G401.6 (cell line): ENCODE measurements at regions not wholly inside any gene's neighbourhood (a gene's known extent, or its start where the extent isn't known, plus 50 kb on each side); places are given as distances from the start of the nearest gene placed in this dataset.

ENCODE experiments used
- FAIRE-seq: peaks from 2 replicates; lab custom pipeline; 2012; peaks lifted over from hg19 to GRCh38; lab: Jason Lieb, UNC

DNA sequence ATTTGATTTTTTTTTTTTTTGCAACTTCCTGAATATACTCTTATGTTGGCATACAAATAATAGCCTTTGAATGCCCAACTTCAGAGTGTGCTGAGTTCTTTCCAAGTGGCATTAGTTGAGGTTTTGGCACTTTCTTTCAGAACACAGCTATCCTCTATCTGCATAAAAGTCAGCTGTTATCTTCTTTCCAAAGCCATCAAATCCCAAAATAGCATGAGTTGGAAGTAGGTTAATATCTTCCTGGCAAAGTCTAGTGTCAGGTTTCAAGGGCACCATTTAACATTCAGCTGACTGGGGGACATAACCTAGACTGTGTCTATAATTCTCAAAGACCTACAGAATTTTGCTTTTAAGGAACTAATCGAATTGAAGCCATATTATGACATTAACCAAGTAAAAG is 223.9 kb downstream of the PLPP3 start:
- FAIRE-seq: no peak

DNA sequence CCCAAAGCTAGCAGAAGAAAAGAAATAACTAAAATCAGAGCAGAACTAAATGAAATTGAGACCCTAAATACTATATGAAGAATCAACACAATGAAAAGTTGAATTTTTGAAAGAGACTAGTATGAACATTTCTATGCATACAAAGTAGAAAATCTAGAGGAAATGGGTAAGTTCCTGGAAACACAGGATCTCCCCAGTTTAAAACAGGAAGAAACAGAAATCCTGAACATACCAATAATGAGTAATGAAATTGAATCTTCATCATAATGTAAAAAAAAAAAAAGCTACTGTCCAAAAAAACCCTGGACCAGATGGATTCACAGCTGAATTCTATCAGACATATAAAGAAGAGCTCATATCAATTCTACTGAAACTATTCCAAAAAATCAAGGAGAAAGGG is 233.5 kb downstream of the PLPP3 start:
- FAIRE-seq: no peak

DNA sequence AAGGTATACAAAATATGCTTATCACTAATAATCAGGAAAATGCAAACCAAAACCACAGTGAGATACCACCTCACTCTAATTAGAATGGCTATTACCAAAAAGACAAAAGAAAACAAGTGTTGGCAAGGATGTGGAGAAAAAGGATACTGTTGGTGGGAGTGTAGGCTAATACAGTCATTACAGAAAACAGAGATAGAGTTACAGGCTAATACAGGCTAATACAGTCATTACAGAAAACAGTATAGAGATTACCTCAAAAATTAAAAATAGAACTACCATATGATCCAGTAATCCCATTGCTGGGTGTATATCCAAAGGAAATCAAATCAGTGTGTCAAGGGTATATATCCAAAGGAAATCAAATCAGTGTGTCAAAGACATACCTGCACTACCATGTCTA is 238.4 kb downstream of the PLPP3 start:
- no peak for FAIRE-seq

DNA sequence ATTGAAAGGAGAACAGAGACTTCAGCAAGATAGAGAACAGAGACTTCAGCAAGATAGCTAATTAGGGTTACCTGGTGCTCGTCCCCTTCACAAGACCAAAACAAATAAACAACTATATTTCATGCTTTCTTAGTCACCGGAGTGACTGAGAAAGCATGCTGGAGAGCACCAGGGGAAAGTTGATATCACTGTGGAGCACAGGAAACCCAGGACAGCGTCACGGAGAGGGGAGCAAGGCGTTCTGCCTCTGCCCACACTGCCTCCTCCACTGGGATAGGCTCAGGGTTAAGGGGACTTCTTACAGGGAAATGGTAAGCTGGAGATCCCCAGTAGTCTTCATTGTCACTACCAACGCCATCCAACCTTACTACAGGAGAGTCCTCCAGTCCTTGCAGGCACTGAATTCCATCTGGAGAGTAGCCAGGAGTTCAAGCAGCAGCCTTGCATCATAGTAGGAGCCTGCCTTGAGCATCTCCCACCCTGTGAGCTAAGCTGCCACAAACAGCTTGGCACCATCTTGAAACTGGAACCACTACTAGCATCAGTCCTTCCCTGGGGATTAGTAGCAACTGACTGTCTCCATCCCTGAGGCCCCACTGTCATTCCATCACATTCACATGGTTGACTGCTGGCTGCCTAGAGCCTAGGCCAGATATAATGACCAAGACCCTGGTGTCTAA is 239.4 kb downstream of the PLPP3 start:
- FAIRE-seq: no peak

DNA sequence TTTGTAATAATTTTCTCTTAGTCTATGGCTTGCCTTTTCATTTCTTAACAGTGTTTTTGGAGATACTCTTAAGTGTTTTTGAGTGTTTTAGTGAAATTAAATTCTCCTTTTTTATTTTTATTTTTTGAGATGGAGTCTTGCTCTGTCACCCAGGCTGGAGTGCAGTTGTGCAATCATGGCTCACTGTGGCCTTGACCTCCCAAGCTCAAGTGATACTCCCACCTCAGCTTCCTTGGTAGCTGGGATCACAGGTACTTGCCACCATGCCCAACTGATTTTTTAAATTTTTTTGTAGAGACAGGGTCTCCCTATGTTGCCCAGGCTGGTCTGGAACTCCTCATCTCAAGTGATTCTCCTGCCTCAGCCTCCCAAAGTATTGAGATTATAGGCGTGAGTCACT is 240.3 kb downstream of the PLPP3 start:
- FAIRE-seq: no peak

DNA sequence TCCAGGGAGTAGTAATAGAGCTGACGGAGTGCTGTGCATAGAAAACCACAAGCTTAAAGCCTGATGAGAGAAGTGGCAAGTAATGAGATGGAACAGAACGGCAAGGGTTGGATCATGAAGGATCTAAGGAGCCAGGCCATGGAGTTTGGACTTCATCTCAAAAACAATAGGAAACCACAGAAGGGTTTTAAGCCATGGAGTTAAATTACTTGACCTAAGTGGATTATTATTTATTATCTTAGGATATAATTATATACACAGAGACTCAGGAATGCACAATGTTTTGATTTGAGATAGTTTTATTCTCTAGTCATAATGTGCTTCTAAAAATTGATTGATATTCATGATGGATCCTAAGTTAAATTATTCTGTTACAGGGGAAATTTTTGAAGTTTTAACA is 242.4 kb downstream of the PLPP3 start:
- FAIRE-seq: no peak

DNA sequence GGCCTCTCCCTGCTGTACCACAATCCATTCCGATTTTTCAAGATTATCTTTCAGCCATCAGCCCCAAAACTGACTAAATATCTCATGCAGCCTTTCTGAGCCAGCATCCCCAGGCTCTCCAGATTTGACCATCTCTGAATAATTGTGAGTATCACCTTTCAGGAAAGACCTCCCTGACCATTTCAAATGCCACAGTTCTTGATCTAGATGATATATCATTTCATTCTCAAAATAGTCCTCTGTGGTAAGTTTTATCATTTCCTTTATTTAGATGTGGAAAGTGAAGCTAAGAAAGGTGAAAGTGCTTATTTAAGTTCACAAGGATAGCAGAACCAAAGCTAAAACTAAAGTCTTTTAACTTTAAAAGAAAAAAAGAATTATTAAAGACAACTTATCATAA is 244.0 kb downstream of the PLPP3 start:
- FAIRE-seq: no peak

DNA sequence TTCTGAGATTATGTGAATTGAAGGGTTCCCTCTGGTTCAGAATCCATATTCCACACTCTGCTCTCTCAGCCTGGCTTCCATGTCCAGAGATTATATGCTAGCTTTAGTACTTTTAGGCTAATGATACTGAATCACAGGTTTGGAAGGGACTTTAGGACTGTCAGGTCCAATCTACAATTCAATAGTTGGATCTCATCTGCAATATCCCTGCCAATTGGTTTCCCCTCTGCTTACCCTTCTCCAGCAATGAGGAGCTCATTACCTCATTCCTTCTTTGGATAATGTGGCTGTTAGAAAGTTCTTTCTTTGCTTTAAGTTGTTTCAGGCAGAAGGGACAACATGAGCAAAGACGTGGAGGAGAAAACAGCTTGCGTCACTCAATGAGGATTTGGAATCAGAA is 245.3 kb downstream of the PLPP3 start:
- no peak for FAIRE-seq

DNA sequence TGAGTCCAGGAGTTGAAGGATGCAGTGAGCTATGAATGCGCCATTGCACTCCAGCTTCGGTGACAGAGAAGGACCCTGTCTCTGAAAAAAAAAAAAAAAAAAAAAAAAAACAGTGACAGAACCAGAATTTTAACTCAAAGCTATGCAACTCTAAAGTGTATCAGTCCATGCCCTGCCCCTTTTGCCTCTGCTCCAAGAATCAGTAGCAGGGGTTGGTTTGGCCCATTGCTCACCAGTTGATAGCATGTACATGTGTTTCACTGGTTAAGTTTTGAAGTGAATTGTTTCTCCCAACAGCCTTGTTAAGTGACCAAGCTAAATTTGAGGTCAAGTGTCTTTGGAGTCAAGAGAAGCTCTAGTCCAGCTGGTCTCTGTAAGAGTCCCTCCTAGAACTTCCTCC is 245.9 kb downstream of the PLPP3 start:
- FAIRE-seq: no peak

DNA sequence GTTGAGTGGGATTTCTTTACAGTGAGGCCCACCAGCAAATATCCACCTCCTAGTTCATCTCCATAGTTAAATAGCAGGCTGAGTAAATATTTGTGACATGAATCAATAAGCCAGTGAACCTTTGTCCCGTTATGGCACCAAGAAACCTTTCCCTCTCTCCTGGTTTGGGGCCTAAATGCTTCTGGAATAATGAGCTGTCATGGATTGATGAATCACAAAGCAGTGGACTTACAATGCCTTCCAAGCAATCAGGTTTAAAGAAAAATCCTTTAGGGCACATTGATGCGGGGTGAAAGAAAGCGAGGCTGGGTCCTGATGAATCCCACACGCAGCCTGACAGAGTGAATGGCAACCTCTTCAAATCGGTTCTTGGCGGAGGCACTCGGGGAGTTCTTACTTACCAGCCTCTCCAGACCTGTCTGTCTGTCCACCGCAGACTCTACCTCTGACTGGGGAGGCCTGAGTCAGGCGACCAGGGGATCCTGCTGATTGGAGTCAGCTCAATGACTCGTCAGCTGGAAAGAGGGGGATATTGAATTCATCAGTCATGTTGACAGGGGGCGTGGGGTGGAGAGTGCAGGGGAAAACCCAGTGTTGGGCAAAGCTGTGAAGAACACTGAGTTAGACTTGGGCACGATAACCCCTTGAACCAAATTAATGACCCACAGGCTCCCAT is 247.3 kb downstream of the PLPP3 start:
- no peak for FAIRE-seq

DNA sequence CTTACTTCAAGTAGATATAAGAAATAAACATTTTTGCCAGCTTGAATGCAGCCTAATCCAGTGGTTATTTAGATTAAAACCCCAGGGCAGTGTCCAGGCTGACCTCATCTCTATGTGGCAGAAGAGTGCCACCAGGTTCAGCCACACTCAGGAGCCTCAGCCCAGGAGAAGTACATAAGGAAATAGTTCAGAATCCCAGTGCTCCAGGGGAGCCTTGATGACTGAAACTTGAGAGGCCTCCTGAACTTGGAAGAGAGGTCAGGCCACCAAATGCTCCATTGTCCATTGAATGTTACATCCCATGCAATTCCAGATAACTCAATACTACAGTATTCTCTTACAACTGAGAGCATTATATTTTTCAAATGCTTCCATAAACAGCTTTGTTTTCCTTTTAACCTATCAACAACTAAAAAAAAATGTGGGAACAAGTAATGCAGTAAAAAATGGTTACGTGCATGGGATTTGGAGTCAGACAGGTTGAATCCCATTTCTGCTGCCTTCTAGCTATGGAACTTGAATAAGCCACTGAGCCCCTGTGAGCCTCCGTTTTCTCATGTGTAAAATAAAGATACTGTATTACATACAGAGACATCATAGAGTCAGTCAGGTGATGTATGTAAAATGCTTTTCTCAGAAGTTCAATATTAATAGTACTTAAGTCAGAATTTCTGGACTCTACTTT is 248.0 kb downstream of the PLPP3 start:
- FAIRE-seq: no peak

DNA sequence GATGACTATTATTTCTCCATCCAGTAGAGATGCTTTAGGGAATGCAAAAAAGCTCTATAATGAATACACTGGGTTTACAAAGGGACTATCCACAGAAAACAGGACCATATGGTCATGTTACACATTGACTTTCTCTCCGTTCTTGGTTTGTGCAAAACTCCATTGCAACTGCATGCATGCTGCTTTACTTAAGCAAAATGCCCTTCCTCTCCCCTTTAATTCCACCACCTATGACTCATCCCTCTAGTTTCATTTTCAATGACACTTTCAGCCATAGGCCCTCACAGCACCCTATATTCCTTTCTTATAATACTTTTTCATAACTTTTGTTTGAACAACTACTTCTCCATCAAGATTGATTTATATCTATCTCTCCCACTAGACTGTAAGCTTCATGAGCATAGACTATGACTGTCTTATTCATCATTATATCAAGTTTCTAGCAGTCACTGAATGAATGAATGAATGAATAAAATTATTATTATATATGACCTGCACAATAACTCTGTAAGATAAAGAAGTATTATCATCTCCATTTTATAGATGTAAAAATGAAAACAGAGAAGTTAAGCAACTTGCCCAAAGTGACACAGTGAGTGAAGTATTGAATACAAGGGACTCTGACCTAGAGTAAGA is 248.9 kb downstream of the PLPP3 start:
- FAIRE-seq: no peak

DNA sequence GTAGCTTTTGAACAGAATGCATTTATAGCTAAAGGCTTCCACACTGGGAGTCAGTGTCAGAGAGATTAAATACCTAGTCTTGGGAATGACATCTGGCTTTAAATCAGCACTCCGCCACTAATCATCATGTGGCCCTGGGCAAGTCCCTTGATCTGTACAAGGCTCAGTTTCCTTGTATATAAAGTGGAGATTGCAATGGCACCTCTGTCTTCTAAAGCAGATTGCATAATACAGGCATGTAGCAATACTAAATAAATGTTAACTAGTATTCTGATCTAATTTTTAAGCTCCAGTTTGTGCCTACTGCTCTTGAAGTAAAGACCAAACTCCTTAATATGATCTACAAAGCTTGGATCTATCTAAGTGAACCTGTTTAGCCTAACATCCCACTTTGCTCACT is 249.4 kb downstream of the PLPP3 start:
- FAIRE-seq: no peak

DNA sequence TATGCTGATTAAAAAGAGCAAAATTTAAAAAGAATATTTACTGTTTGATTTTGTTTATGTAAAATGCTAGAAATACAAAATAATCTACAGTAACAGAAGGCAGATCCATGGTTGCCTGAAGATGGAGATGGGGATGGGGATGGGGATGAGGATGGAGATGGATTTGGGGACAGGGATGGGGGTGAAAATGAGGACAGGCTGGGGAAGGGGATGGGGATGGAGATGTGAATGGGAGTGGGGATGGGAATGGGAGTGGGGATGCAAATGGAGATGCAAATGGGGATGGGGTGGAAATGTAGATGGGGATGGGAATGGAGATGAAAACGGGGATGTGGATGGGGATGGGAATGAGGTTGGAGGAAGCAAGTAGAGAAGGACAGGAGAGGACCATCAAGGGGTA is 252.2 kb downstream of the PLPP3 start:
- no peak for FAIRE-seq

DNA sequence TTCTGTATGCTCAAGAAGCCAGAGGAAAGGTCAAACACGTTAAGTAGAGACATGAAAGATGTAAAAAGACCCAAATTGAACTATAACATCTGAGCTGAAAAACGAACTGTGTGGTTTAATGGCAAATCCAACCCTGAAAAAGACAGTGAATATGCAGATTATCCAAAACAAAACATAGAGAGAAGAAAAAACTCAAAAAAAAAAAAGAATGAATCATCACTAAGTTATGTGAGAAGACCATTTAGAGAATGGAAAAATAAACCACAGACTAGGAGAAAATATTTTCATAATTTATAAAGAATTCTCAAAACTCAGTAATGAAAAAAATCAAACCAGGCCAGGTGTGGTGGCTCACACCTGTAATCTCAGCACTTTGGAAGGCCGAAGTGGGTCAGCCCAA is 253.3 kb downstream of the PLPP3 start:
- no peak for FAIRE-seq

DNA sequence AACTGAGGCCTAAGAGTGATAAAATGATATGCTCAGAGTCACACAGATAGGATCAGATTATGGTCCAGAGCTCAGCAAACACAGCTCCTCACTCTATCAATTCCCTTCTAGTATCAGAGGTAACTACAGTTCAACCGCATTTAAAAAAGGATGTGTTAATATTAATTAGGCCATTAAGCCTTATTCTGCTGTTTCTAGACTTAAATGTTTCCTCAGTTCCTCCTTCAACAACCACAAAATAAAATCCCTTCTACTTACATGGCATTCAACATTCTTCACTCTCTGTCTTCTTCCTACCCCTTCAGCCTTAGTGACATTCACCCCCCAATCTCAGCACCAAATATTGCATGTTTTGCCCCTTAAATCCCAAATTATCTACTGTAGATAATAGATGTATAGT is 254.9 kb downstream of the PLPP3 start:
- no peak for FAIRE-seq

DNA sequence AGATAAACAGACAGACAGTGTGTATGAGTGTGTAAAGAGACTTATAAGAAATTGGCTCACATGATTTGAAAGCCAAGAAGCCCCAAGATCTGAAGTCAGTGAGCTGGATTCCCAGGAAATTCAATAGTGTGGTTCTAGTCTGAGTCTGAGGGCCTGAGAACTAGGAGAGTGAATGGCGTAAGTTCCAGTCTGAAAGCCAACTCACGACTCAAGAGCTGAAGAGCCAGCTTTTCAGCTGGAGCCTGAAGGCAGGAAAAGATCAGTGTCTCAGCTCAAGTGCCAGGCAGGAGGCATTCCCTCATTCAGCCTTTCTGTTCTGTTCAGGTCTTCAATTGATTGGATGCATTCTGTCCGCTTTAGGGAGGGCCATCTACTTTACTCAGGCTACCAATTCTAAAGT is 257.2 kb downstream of the PLPP3 start:
- no peak for FAIRE-seq

DNA sequence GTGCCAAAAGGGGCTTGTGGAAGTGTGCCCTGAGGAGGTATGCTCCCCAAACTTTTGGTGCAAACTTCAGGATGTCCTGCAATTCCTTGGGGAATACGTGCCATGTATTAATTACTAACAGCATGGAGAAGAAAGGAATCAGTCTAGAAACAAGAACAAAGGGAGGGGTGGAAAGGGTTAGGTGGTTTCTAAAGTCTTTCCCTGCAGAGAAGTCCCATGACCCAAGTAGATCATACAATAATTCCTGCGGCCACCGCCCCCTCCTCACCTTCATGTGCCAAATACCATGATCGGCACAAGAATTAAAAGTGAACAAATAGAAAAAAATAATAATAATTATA is 258.2 kb downstream of the PLPP3 start:
- no peak for FAIRE-seq

DNA sequence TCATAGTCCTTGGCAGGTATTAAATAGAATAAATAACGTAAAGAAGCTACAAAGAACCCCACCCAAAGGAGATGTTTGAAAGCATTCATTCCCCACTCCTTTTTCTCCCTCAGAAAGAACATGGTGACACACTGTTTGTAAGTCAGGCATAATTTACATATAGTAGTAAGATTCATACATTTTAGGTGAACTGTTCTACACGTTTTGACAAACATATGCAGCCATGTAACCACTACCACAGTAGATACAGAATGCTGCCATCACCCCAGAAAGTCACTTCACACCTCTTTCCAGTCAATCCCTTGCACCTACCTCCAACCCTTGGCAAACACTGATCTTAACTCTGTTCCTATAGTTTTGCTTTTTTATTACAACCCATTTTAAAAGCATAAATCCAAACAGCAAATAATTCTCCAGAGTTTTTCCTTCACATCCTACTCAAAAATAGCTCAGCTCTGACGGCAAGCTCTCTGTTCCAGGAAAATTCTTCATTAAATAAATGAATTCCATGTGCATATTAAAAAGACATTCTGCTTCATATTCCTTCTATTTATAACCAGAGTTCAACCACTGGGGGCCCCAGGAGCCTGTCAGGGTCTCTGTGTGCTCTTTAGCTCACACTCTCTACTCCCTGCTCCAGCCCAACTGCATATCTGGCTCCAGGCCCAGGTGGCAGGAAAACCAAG is 258.8 kb downstream of the PLPP3 start:
- no peak for FAIRE-seq

DNA sequence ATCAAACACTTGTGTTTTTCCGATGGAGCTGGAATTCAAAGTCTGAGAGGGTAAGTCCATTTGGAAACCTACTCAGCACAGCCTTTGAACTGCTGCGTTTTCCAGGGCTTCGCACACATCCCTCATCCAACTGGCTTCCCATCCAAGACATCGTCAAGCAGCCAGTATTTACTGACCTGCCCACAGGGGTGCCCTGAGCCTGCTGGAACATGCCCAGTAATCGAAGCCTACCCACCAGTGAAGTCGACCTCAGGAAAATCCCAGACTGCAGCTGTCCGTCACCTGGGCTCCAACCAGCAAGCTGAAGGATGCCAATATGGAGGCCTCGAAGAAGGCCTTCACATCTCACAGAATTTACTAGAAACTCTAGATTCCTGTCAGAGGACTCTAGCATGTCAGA is 261.6 kb downstream of the PLPP3 start:
- no peak for FAIRE-seq

DNA sequence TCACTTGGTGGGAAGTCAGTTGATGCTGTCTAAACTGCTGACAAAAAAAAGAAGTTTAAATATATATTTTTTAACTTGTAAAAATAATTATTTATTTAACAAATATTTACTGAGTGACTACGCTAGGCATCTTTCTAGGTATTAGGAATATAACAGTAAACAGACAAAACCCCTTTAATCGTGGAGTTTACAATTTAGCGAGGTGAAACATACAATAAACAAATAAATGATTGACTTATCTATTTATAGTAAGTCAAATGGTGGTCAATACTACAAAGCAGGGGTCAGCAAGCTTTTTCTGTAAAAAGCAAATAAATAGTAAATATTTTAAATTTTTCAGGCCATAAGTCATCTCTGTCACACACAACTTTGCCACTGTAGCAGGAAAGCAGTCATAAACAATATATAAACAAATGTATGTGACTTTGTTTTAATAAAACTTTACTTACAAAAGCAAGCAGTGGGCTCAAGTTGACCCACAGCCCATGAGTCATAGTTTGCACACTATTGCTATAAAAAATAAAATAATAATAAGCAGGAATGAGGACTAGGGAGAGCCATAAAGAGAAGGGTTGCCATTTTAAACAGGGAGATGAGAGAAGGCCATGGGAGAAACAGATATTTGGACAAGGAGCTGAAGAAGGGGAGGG is 263.9 kb downstream of the PLPP3 start:
- no peak for FAIRE-seq

DNA sequence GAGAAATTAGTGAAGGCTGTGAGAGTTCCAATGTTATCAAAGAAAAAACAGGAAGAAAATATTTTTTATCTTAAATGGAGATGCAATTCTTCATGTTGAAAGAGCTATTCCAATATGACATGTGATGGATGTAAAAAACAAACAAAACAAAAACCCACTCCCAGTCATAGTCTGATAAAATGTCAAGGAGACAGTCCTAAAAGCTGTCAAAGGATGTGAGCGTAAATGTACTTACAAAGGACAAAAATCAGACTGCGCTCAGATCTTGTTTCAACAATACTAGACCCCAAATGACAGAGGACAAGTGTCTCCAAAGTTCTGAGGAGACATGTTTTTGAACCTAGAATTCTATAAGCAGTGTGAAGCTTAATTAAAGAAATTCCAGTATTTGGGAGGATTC is 265.8 kb downstream of the PLPP3 start:
- FAIRE-seq: no peak
